ENCODE measurements at regions not wholly inside any gene's neighbourhood (a gene's known extent, or its start where the extent isn't known, plus 50 kb on each side); places are given as distances from the start of the nearest gene placed in this dataset.

GRCh38 chr5:50900952-50901510 is 234.6 kb downstream of the PARP8 start:
- no peaks in the 10 kb centered on the region for H3K79me2 ChIP-seq (ENCODE audit: control insufficient read depth in 1 of 2, insufficient read depth in 2 of 2, low read length in 2 of 2)
- H3K56ac ChIP-seq (replicated peaks; ENCODE audit: insufficient read length, low read depth, low read length): no peak overlapping the region
- POLR2A ChIA-PET (ENCODE audit: partially characterized antibody): no interaction called here
- H3K18ac ChIP-seq (ENCODE audit: extremely low read depth, low read length): no peak overlapping the region
- WGBS, 2 experiments (ENCODE audit: extremely low coverage in 1 of 2, insufficient coverage in 1 of 2, insufficient read length in 1 of 2, insufficient replicate concordance in 2 of 2, low coverage in 1 of 2, low lambda C conversion rate in 2 of 2, missing lambda C conversion rate in 1 of 2): 89% methylated on average over 3 of the region's 3 CpGs; no CpG with 5 or more reads in 1 of the 2 experiments
- H3K4me3 ChIP-seq (ENCODE audit: extremely low read depth in 1 of 4, insufficient read depth in 2 of 4, low read depth in 3 of 4, low read length in 4 of 4): no peak overlapping the region
- H3K27ac ChIP-seq (ENCODE audit: low read depth, low read length): no peak overlapping the region
- no peak overlapping the region for H2BK120ac ChIP-seq (replicated peaks; ENCODE audit: low read depth, low read length)
- H2AK5ac ChIP-seq (ENCODE audit: low read depth, low read length): no peak overlapping the region
- DNase-seq (ENCODE audit: low read depth in 1 of 2, low spot score in 2 of 2): no peak
- CTCF ChIA-PET (ENCODE audit: partially characterized antibody): interaction anchor here (1.2 kb wide), 1 partner anchor 21 kb away, joined by 3 read pairs; no protein-coding TSS in a partner anchor
- no peak overlapping the region for H3K14ac ChIP-seq (ENCODE audit: insufficient read length)
- H4K8ac ChIP-seq (ENCODE audit: extremely low read depth, insufficient read depth, low read length): no peak overlapping the region
- no peak overlapping the region for H2BK5ac ChIP-seq (ENCODE audit: low read depth, low read length)
- H2BK20ac ChIP-seq (ENCODE audit: low read length): no peak overlapping the region
- no peak overlapping the region for H2AFZ ChIP-seq (ENCODE audit: low read length)
- H3K79me1 ChIP-seq (ENCODE audit: low read depth, low read length): no peaks in the 10 kb centered on the region
- H3K36me3 ChIP-seq (ENCODE audit: control insufficient read depth in 2 of 4, insufficient read depth in 4 of 4, low read length in 3 of 4): no peaks in the 10 kb centered on the region
- FAIRE-seq: no peak
- no peaks in the 10 kb centered on the region for H3K9me3 ChIP-seq (ENCODE audit: insufficient read depth in 2 of 2, low read depth in 1 of 2, low read length in 1 of 2)
- H3K4ac ChIP-seq (replicated peaks; ENCODE audit: insufficient read length, low read depth, low read length): no peak overlapping the region
- no peaks in the 10 kb centered on the region for H3K23me2 ChIP-seq (ENCODE audit: low read depth, low read length)
- H3K4me1 ChIP-seq (replicated peaks in 1 of 4; ENCODE audit: control insufficient read depth in 3 of 4, insufficient read depth in 4 of 4, low read length in 3 of 4): no peaks in the 10 kb centered on the region
- no peak overlapping the region for H4K5ac ChIP-seq (ENCODE audit: insufficient read length, low read depth, low read length)
- H3K4me2 ChIP-seq (ENCODE audit: insufficient read depth in 1 of 2, low read depth in 2 of 2, low read length in 2 of 2): no peak overlapping the region
- no peak overlapping the region for H3K9ac ChIP-seq (replicated peaks in 1 of 4; ENCODE audit: extremely low read depth in 1 of 4, low read depth in 3 of 4, low read length in 3 of 4)
- H2BK15ac ChIP-seq (ENCODE audit: low read length): no peak overlapping the region
- TF ChIP-seq BACH1 (IDR thresholded peaks at IDR 0.05; ENCODE audit: low read length) (peak; percentile 95), PHF8 (conservative IDR thresholded peaks at IDR 0.05; ENCODE audit: low read depth, low read length) (no peak), RAD21 (IDR thresholded peaks at IDR 0.05 in 1 of 2, conservative IDR thresholded peaks at IDR 0.05 in 1 of 2; ENCODE audit: low read depth in 2 of 2, low read length in 2 of 2) (no peak), SIRT6 (IDR thresholded peaks at IDR 0.05; ENCODE audit: low read length) (no peak), BRCA1 (IDR thresholded peaks at IDR 0.05; ENCODE audit: low read depth, low read length) (no peak), GTF2F1 (IDR thresholded peaks at IDR 0.05; ENCODE audit: borderline replicate concordance, low read depth, low read length) (no peak), MAFK (IDR thresholded peaks at IDR 0.05; ENCODE audit: low read depth, low read length) (peak; percentile 100), BCL11A (IDR thresholded peaks at IDR 0.05; ENCODE audit: low read depth in 2 of 2, low read length in 2 of 2) (no peak)
- no peaks in the 10 kb centered on the region for H3K27me3 ChIP-seq (replicated peaks in 1 of 4; ENCODE audit: control insufficient read depth in 3 of 4, extremely low read depth in 1 of 4, insufficient read depth in 3 of 4, low read length in 3 of 4)
- no peaks in the 10 kb centered on the region for H4K20me1 ChIP-seq (replicated peaks in 1 of 2; ENCODE audit: control insufficient read depth in 1 of 2, insufficient read depth in 2 of 2, low read length in 2 of 2)
- no peak overlapping the region for H3K23ac ChIP-seq (ENCODE audit: insufficient read length)
- no peak overlapping the region for H4K91ac ChIP-seq (replicated peaks; ENCODE audit: insufficient read length, low read length)
- H2BK12ac ChIP-seq (ENCODE audit: low read depth, low read length): no peak overlapping the region

Data from H1 (cell line).